Panc1 (cell line): ENCODE measurements at regions not wholly inside any gene's neighbourhood (a gene's known extent, or its start where the extent isn't known, plus 50 kb on each side); places are given as distances from the start of the nearest gene placed in this dataset.
A peak's percentile ranks its signal among the peaks of the same experiment; 100 is the strongest.

Source experiments
- ATAC-seq: fragments of 200-7000 bp; cut with Tn5 transposase; 2 replicates; pipeline ENCODE4 v1.9.1; 2020; ENCODE audit warnings: mild to moderate bottlenecking, moderate library complexity
- BruUV-seq: library from RNA; stranded (reverse); fragments of 400-500 nt; replicated peaks from 2 replicates; lab custom pipeline; 2021; lab: Mats Ljungman, UMichigan
- CTCF ChIA-PET: fragments of 300-600 bp; sonication (Branson Sonifier 250); formaldehyde crosslinking; loops from one replicate; lab custom pipeline; 2022; ENCODE audit warnings: antibody characterized with exemption; lab: Charles Lee
- POLR2A ChIA-PET: fragments of 300-600 bp; sonication (Branson Sonifier 250); formaldehyde crosslinking; loops from one replicate; lab custom pipeline; 2022; ENCODE audit warnings: antibody characterized with exemption; lab: Charles Lee
- DNase-seq: peaks from one replicate; pipeline ENCODE4 v3.0.0-alpha.2; 2010; ENCODE audit warnings: low read depth, low spot score
- H3K27ac ChIP-seq: 2 replicates; pipeline ENCODE4 v1.5.1; 2011; ENCODE audit warnings: mild to moderate bottlenecking, low read length, inconsistent platforms
- H3K27me3 ChIP-seq: fragments of 200-500 bp; sonication (Bioruptor generic); 2 replicates; pipeline ENCODE4 v1.6.0; 2014; ENCODE audit warnings: low read length, inconsistent platforms; ENCODE audit not compliant: control insufficient read depth, insufficient read depth
- H3K36me3 ChIP-seq: fragments of 200-500 bp; sonication (Bioruptor generic); 2 replicates; pipeline ENCODE4 v1.5.1; 2014; ENCODE audit warnings: inconsistent platforms, mild to moderate bottlenecking, low read length, moderate library complexity; ENCODE audit not compliant: control insufficient read depth, insufficient read depth
- H3K4me1 ChIP-seq: 2 replicates; pipeline ENCODE4 v1.5.1; 2011; ENCODE audit warnings: inconsistent platforms, mild to moderate bottlenecking, low read length, moderate library complexity; ENCODE audit not compliant: control insufficient read depth, insufficient read depth
- H3K4me3 ChIP-seq, 2 experiments: 2 replicates each; pipeline ENCODE4 v1.5.1; 2011 to 2012; ENCODE audit warnings: low read depth in 2 of 2, low read length in 2 of 2, mild to moderate bottlenecking in 2 of 2, inconsistent platforms in 1 of 2, moderate library complexity in 1 of 2
- H3K9me3 ChIP-seq: fragments of 200-500 bp; sonication (Bioruptor generic); 2 replicates; pipeline ENCODE4 v1.5.1; 2014; ENCODE audit warnings: low read depth, mild to moderate bottlenecking, inconsistent platforms, low read length, moderate library complexity; ENCODE audit not compliant: control insufficient read depth, insufficient read depth
- POLR2AphosphoS5 ChIP-seq: IDR thresholded peaks from 2 replicates; pipeline ENCODE4 v1.6.1; 2012; ENCODE audit warnings: mild to moderate bottlenecking, low read depth, low read length, moderate library complexity
- SIN3A ChIP-seq: IDR thresholded peaks from 2 replicates; pipeline ENCODE4 v1.6.1; 2012; ENCODE audit warnings: low read depth, mild to moderate bottlenecking, low read length, moderate library complexity, borderline replicate concordance; ENCODE audit not compliant: insufficient read depth
- TCF7L2 ChIP-seq: IDR thresholded peaks from 2 replicates; pipeline ENCODE4 v1.6.1; 2011; ENCODE audit warnings: mild to moderate bottlenecking, low read depth, low read length, inconsistent platforms
- in situ Hi-C: cut with HindIII; loops from 2 replicates; pipeline ENCODE4 v1.10.0; 2016; ENCODE audit warnings: low sequenced_read_pairs, low pct_unique_long_range_greater_than_20kb
- intact Hi-C: fragments of 100-400 bp; cut with micrococcal nuclease; formaldehyde crosslinking; loops from one replicate; pipeline ENCODE4 v1.10.0; 2022; ENCODE audit not compliant: unreplicated experiment
- TF ChIP-seq, protein P1 (sequence below), 2 experiments: IDR thresholded peaks; 2 replicates each; pipeline ENCODE4 v1.6.1; 2011 to 2012; ENCODE audit warnings: low read depth in 2 of 2, control low read depth in 1 of 2, low read length in 1 of 2, mild to moderate bottlenecking in 1 of 2, moderate library complexity in 1 of 2; ENCODE audit not compliant: insufficient read depth in 1 of 2
- TF ChIP-seq, protein P2 (sequence below): fragments of 450-650 bp; IDR thresholded peaks from 2 replicates; pipeline ENCODE4 v1.5.1; 2017; ENCODE audit warnings: mild to moderate bottlenecking

DNA sequence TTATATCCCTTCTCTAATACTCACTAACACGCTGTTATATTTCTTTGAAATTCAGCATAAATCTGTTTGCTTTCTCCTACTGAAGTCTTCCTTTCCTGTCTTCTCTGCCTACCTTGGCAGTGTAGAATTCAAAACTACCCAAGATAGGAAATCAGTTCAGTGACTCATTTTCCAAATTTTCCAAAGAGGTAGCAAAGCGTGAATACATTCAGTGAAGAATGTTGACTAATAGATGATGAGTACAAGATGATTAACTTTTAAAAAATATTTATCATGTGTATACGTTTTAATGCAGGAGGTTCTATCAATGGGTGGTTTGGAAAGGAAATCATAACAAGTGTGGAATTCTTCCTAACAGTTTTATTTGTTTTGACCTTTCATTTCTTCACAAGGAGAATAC is 201.9 kb upstream of the SLC8A1 start:
- CTCF ChIA-PET, result no interaction called here
- H3K27ac ChIP-seq, result no peak overlapping the region
- H3K27me3 ChIP-seq, result no peaks in the 10 kb centered on the region
- intact Hi-C loops, result no loop called here
- POLR2A ChIA-PET, result no interaction called here
- no peaks in the 10 kb centered on the region for H3K4me1 ChIP-seq
- BruUV-seq, result no TSS peak
- no peaks in the 10 kb centered on the region for H3K36me3 ChIP-seq
- no peak overlapping the region for H3K4me3 ChIP-seq
- ATAC-seq, result no peak
- TF ChIP-seq, protein P1, sequence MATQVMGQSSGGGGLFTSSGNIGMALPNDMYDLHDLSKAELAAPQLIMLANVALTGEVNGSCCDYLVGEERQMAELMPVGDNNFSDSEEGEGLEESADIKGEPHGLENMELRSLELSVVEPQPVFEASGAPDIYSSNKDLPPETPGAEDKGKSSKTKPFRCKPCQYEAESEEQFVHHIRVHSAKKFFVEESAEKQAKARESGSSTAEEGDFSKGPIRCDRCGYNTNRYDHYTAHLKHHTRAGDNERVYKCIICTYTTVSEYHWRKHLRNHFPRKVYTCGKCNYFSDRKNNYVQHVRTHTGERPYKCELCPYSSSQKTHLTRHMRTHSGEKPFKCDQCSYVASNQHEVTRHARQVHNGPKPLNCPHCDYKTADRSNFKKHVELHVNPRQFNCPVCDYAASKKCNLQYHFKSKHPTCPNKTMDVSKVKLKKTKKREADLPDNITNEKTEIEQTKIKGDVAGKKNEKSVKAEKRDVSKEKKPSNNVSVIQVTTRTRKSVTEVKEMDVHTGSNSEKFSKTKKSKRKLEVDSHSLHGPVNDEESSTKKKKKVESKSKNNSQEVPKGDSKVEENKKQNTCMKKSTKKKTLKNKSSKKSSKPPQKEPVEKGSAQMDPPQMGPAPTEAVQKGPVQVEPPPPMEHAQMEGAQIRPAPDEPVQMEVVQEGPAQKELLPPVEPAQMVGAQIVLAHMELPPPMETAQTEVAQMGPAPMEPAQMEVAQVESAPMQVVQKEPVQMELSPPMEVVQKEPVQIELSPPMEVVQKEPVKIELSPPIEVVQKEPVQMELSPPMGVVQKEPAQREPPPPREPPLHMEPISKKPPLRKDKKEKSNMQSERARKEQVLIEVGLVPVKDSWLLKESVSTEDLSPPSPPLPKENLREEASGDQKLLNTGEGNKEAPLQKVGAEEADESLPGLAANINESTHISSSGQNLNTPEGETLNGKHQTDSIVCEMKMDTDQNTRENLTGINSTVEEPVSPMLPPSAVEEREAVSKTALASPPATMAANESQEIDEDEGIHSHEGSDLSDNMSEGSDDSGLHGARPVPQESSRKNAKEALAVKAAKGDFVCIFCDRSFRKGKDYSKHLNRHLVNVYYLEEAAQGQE (IDR thresholded peaks at IDR 0.05; ENCODE audit: insufficient read depth in 1 of 2, low read depth in 2 of 2, low read length in 1 of 2), result no peak
- TF ChIP-seq POLR2AphosphoS5 (no peak), TCF7L2 (no peak), SIN3A (no peak)
- TF ChIP-seq, protein P2, sequence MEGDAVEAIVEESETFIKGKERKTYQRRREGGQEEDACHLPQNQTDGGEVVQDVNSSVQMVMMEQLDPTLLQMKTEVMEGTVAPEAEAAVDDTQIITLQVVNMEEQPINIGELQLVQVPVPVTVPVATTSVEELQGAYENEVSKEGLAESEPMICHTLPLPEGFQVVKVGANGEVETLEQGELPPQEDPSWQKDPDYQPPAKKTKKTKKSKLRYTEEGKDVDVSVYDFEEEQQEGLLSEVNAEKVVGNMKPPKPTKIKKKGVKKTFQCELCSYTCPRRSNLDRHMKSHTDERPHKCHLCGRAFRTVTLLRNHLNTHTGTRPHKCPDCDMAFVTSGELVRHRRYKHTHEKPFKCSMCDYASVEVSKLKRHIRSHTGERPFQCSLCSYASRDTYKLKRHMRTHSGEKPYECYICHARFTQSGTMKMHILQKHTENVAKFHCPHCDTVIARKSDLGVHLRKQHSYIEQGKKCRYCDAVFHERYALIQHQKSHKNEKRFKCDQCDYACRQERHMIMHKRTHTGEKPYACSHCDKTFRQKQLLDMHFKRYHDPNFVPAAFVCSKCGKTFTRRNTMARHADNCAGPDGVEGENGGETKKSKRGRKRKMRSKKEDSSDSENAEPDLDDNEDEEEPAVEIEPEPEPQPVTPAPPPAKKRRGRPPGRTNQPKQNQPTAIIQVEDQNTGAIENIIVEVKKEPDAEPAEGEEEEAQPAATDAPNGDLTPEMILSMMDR, result no peak
- peak; percentile 18 for DNase-seq
- in situ Hi-C loops, result no loop called here
- no peaks in the 10 kb centered on the region for H3K9me3 ChIP-seq

GRCh38 chr2:40654346-40654745 is 202.5 kb upstream of the SLC8A1 start:
- CTCF ChIA-PET, result no interaction called here
- Histone ChIP-seq H3K27me3 (no peaks in the 10 kb centered on the region), H3K36me3 (no peaks in the 10 kb centered on the region), H3K9me3 (no peaks in the 10 kb centered on the region), H3K4me3 (no peak overlapping the region), H3K27ac (no peak overlapping the region), H3K4me1 (no peaks in the 10 kb centered on the region)
- POLR2A ChIA-PET, result no interaction called here
- BruUV-seq, result no TSS peak
- TF ChIP-seq POLR2AphosphoS5, result no peak
- TF ChIP-seq, protein P1 (IDR thresholded peaks at IDR 0.05; ENCODE audit: insufficient read depth in 1 of 2, low read depth in 2 of 2, low read length in 1 of 2), result no peak
- TF ChIP-seq, protein P2, result no peak
- TF ChIP-seq SIN3A, result no peak
- no peak for TF ChIP-seq TCF7L2
- DNase-seq, result no peak
- no peak for ATAC-seq
- intact Hi-C loops, result no loop called here
- in situ Hi-C loops, result no loop called here
